ENCODE measurements at regions not wholly inside any gene's neighbourhood (a gene's known extent, or its start where the extent isn't known, plus 50 kb on each side); places are given as distances from the start of the nearest gene placed in this dataset.

GRCh38 chr10:71015674-71016073, 127.3 kb upstream of the PCBD1 start:
- TF ChIP-seq POLR2A (IDR thresholded peaks at IDR 0.05) (no peak), CTCF (IDR thresholded peaks at IDR 0.05) (no peak)

All from testis (tissue), 2 donors.